ENCODE measurements at regions not wholly inside any gene's neighbourhood (a gene's known extent, or its start where the extent isn't known, plus 50 kb on each side); places are given as distances from the start of the nearest gene placed in this dataset.
"Not testable (repeated sequence)": the region's sequence is repeated elsewhere in the genome, so short reads cannot be mapped to it uniquely, and the experiment has no call there.

- DNase-seq (ENCODE audit: low read depth), result no peak
- H3K4me3 ChIP-seq (ENCODE audit: low read depth, low read length), result no peak overlapping the region
These were observed 166.5 kb upstream of the HAND2 start for GRCh38 chr4:173696551-173696950.

GRCh38 chr4:173696011-173696410 lies 166.0 kb upstream of the HAND2 start:
- DNase-seq (ENCODE audit: low read depth), result no peak
- no peak overlapping the region for H3K4me3 ChIP-seq (ENCODE audit: low read depth, low read length)

GRCh38 chr4:173685831-173686210 lies 155.8 kb upstream of the HAND2 start:
- no peak for DNase-seq (ENCODE audit: low read depth)
- H3K4me3 ChIP-seq (ENCODE audit: low read depth, low read length), result no peak overlapping the region

- DNase-seq (ENCODE audit: low read depth), result no peak
- no peak overlapping the region for H3K4me3 ChIP-seq (ENCODE audit: low read depth, low read length)
These were observed 155.3 kb upstream of the HAND2 start for GRCh38 chr4:173685165-173685830.

- no peak for DNase-seq (ENCODE audit: low read depth)
- H3K4me3 ChIP-seq (ENCODE audit: low read depth, low read length), result no peak overlapping the region
These were observed 154.2 kb upstream of the HAND2 start for GRCh38 chr4:173684223-173684622.

- DNase-seq (ENCODE audit: low read depth), result no peak
- H3K4me3 ChIP-seq (ENCODE audit: low read depth, low read length), result no peak overlapping the region
These were observed 152.6 kb upstream of the HAND2 start for GRCh38 chr4:173682609-173683008.

GRCh38 chr4:173680278-173680677 lies 150.2 kb upstream of the HAND2 start:
- DNase-seq (ENCODE audit: low read depth), result no peak
- H3K4me3 ChIP-seq (ENCODE audit: low read depth, low read length), result no peak overlapping the region

GRCh38 chr4:173675446-173675845 lies 145.4 kb upstream of the HAND2 start:
- no peak for DNase-seq (ENCODE audit: low read depth)
- no peak overlapping the region for H3K4me3 ChIP-seq (ENCODE audit: low read depth, low read length)

- no peak overlapping the region for H3K4me3 ChIP-seq (ENCODE audit: low read depth, low read length)
- DNase-seq (ENCODE audit: low read depth), result no peak
These were observed 139.6 kb upstream of the HAND2 start for GRCh38 chr4:173669460-173670179.

- no peak for DNase-seq (ENCODE audit: low read depth)
- H3K4me3 ChIP-seq (ENCODE audit: low read depth, low read length), result no peak overlapping the region
These were observed 131.0 kb upstream of the HAND2 start for GRCh38 chr4:173661001-173661400.

GRCh38 chr4:173656898-173657297 lies 126.9 kb upstream of the HAND2 start:
- no peak overlapping the region for H3K4me3 ChIP-seq (ENCODE audit: low read depth, low read length)
- DNase-seq (ENCODE audit: low read depth), result no peak

- DNase-seq (ENCODE audit: low read depth), result no peak
- H3K4me3 ChIP-seq (ENCODE audit: low read depth, low read length), result no peak overlapping the region
These were observed 122.4 kb upstream of the HAND2 start for GRCh38 chr4:173652283-173652931.

- H3K4me3 ChIP-seq (ENCODE audit: low read depth, low read length), result no peak overlapping the region
- no peak for DNase-seq (ENCODE audit: low read depth)
These were observed 121.7 kb upstream of the HAND2 start for GRCh38 chr4:173651651-173652282.

GRCh38 chr4:173647902-173648301 lies 117.9 kb upstream of the HAND2 start:
- DNase-seq (ENCODE audit: low read depth), result no peak
- H3K4me3 ChIP-seq (ENCODE audit: low read depth, low read length), result no peak overlapping the region

GRCh38 chr4:173642509-173642908 lies 112.5 kb upstream of the HAND2 start:
- no peak for DNase-seq (ENCODE audit: low read depth)
- no peak overlapping the region for H3K4me3 ChIP-seq (ENCODE audit: low read depth, low read length)

- no peak for DNase-seq (ENCODE audit: low read depth)
- no peak overlapping the region for H3K4me3 ChIP-seq (ENCODE audit: low read depth, low read length)
These were observed 105.4 kb upstream of the HAND2 start for GRCh38 chr4:173635395-173635794.

- no peak overlapping the region for H3K4me3 ChIP-seq (ENCODE audit: low read depth, low read length)
- DNase-seq (ENCODE audit: low read depth), result no peak
These were observed 96.2 kb upstream of the HAND2 start for GRCh38 chr4:173626277-173626676.

GRCh38 chr4:173618648-173619047 lies 88.6 kb upstream of the HAND2 start:
- DNase-seq (ENCODE audit: low read depth); H3K4me3 ChIP-seq (ENCODE audit: low read depth, low read length): not testable (repeated sequence)

GRCh38 chr4:173609158-173609557 lies 79.1 kb upstream of the HAND2 start:
- DNase-seq (ENCODE audit: low read depth), result no peak
- H3K4me3 ChIP-seq (ENCODE audit: low read depth, low read length), result no peak overlapping the region

- not testable (repeated sequence) for DNase-seq (ENCODE audit: low read depth)
These were observed 78.6 kb upstream of the HAND2 start for GRCh38 chr4:173608632-173609031.

More at GRCh38 chr4:173608632-173609031, 78.6 kb upstream of the HAND2 start:
- not testable (repeated sequence) for H3K4me3 ChIP-seq (ENCODE audit: low read depth, low read length)

Measured in skeletal muscle cell (primary cell).